GM12878 (cell line): ENCODE measurements at regions not wholly inside any gene's neighbourhood (a gene's known extent, or its start where the extent isn't known, plus 50 kb on each side); places are given as distances from the start of the nearest gene placed in this dataset.

Experiments
- ATAC-seq: fragments of 200-7000 bp; cut with Tn5 transposase; 3 replicates; pipeline ENCODE4 v1.9.1; 2020; ENCODE audit warnings: mild to moderate bottlenecking, moderate library complexity
- BruUV-seq: library from RNA; stranded (reverse); fragments of 400-500 nt; replicated peaks from 2 replicates; lab custom pipeline; 2021; lab: Mats Ljungman, UMichigan
- CTCF ChIA-PET: fragments of 300-600 bp; sonication (Branson Sonifier 250); formaldehyde crosslinking; extraction: SDS; loops from one replicate; lab custom pipeline; 2021; ENCODE audit warnings: inconsistent platforms; lab: Yijun Ruan, JAX
- POLR2A ChIA-PET: fragments of 350-600 bp; formaldehyde crosslinking; extraction: SDS; loops from one replicate; lab custom pipeline; 2021; ENCODE audit warnings: inconsistent platforms; lab: Charles Lee
- RAD21 ChIA-PET: fragments of 300-600 bp; sonication (Branson Sonifier 250); formaldehyde crosslinking; loops from one replicate; lab custom pipeline; 2023; ENCODE audit warnings: antibody characterized with exemption; ENCODE audit not compliant: unreplicated experiment; lab: Charles Lee
- SMC1A ChIA-PET: fragments of 300-600 bp; sonication (Branson Sonifier 250); formaldehyde crosslinking; loops from one replicate; lab custom pipeline; 2023; ENCODE audit not compliant: unreplicated experiment, uncharacterized antibody; lab: Charles Lee
- DNase-seq: peaks from one replicate; pipeline ENCODE4 v3.0.0-alpha.2; 2011; ENCODE audit warnings: low read depth, low spot score
- FAIRE-seq: peaks from 3 replicates; lab custom pipeline; 2011; peaks lifted over from hg19 to GRCh38; lab: Jason Lieb, UNC
- H2AFZ ChIP-seq: 2 replicates; pipeline ENCODE4 v1.6.0; 2011; ENCODE audit warnings: low read depth, low read length, control low read depth; ENCODE audit not compliant: control insufficient read depth
- H3K27ac ChIP-seq: 2 replicates; pipeline ENCODE4 v1.5.1; 2011; ENCODE audit warnings: control low read depth; ENCODE audit not compliant: control insufficient read depth, insufficient read depth
- H3K27me3 ChIP-seq, 2 experiments: replicated peaks in 1 of 2; 2 replicates each; pipeline versions ENCODE4 v1.6.0 to v1.6.1; 2011; ENCODE audit warnings: low read length in 1 of 2; ENCODE audit not compliant: control insufficient read depth in 2 of 2, insufficient read depth in 2 of 2
- H3K36me3 ChIP-seq, 2 experiments: 2 replicates each; pipeline ENCODE4 v1.5.1; 2011; ENCODE audit warnings: low read length in 1 of 2; ENCODE audit not compliant: control insufficient read depth in 2 of 2, insufficient read depth in 2 of 2
- H3K4me1 ChIP-seq: 2 replicates; pipeline ENCODE4 v1.6.1; 2011; ENCODE audit warnings: mild to moderate bottlenecking, low read length, moderate library complexity, mixed read lengths; ENCODE audit not compliant: control insufficient read depth, insufficient read depth
- H3K4me2 ChIP-seq: 2 replicates; pipeline ENCODE4 v1.6.0; 2011; ENCODE audit warnings: control low read depth; ENCODE audit not compliant: control insufficient read depth, insufficient read depth
- H3K4me3 ChIP-seq: fragments of 200-600 bp; sonication (generic); 2 replicates; pipeline ENCODE4 v1.5.1; 2016
- H3K79me2 ChIP-seq: 2 replicates; pipeline ENCODE4 v1.6.0; 2011; ENCODE audit warnings: low read length; ENCODE audit not compliant: control insufficient read depth, insufficient read depth
- H3K9ac ChIP-seq: 2 replicates; pipeline ENCODE4 v1.8.0; 2011; ENCODE audit warnings: low read length, control low read depth, mixed read lengths; ENCODE audit not compliant: control insufficient read depth, insufficient read depth
- H3K9me3 ChIP-seq: replicated peaks from 3 replicates; pipeline ENCODE4 v1.5.1; 2011; ENCODE audit warnings: mild to moderate bottlenecking, low read length; ENCODE audit not compliant: control insufficient read depth, insufficient read depth
- H4K20me1 ChIP-seq: 2 replicates; pipeline ENCODE4 v1.6.0; 2011; ENCODE audit not compliant: control insufficient read depth, insufficient read depth
- ESRRA ChIP-seq: IDR thresholded peaks from 2 replicates; pipeline ENCODE4 v1.6.1; 2012; ENCODE audit warnings: mild to moderate bottlenecking, low read length, improper control_type of control experiment
- GABPA ChIP-seq: IDR thresholded peaks from 2 replicates; pipeline ENCODE4 v1.6.1; 2014; ENCODE audit warnings: antibody characterized with exemption, low read depth, mild to moderate bottlenecking, inconsistent platforms
- GATAD2B ChIP-seq: fragments of 450-650 bp; conservative IDR thresholded peaks from 2 replicates; pipeline ENCODE4 v1.6.1; 2017; ENCODE audit warnings: low read depth, mild to moderate bottlenecking, moderate library complexity
- HDAC6 ChIP-seq: fragments of 200-600 bp; sonication (generic); IDR thresholded peaks from one replicate; pipeline ENCODE4 v1.8.0; 2017; ENCODE audit warnings: antibody characterized with exemption; ENCODE audit not compliant: unreplicated experiment
- MTA3 ChIP-seq: IDR thresholded peaks from 2 replicates; pipeline ENCODE4 v1.6.1; 2012; ENCODE audit warnings: low read length, inconsistent platforms, borderline replicate concordance
- NRF1 ChIP-seq: conservative IDR thresholded peaks from 2 replicates; pipeline ENCODE4 v1.6.1; 2011; ENCODE audit warnings: mild to moderate bottlenecking, low read depth, low read length, improper control_type of control experiment
- RAD21 ChIP-seq: IDR thresholded peaks from 2 replicates; pipeline ENCODE4 v1.6.1; 2011; ENCODE audit warnings: mild to moderate bottlenecking, low read depth, low read length, moderate library complexity; ENCODE audit not compliant: insufficient read depth
- RBBP5 ChIP-seq: fragments of 200-600 bp; sonication (generic); conservative IDR thresholded peaks from 2 replicates; pipeline ENCODE4 v1.6.1; 2016
- RFX5 ChIP-seq: IDR thresholded peaks from 2 replicates; pipeline ENCODE4 v1.6.1; 2011; ENCODE audit warnings: low read depth, low read length, improper control_type of control experiment
- WGBS: methylation state at CpG from one replicate; pipeline ENCODE4 v1.1.6; 2016; ENCODE audit warnings: low lambda C conversion rate; ENCODE audit not compliant: insufficient replicate concordance, insufficient coverage; ENCODE audit errors: missing lambda C conversion rate; 5-methylcytosine and 5-hydroxymethylcytosine counted together
- in situ Hi-C: fragments of 300-500 bp; cut with MboI; formaldehyde crosslinking; loops from 9 replicates; pipeline ENCODE4 v1.14.3; 2018; ENCODE audit warnings: mixed read lengths
- intact Hi-C: fragments of 100-400 bp; cut with micrococcal nuclease; formaldehyde crosslinking; loops from one replicate; pipeline ENCODE4 v1.14.2; 2022; ENCODE audit not compliant: unreplicated experiment
- TF ChIP-seq, protein P1 (sequence below): fragments of 450-650 bp; IDR thresholded peaks from 2 replicates; pipeline ENCODE4 v1.6.1; 2017; ENCODE audit warnings: borderline replicate concordance
- TF ChIP-seq, protein P2 (sequence below): IDR thresholded peaks from 2 replicates; pipeline ENCODE4 v1.6.1; 2012; ENCODE audit warnings: low read depth, low read length, improper control_type of control experiment

DNA sequence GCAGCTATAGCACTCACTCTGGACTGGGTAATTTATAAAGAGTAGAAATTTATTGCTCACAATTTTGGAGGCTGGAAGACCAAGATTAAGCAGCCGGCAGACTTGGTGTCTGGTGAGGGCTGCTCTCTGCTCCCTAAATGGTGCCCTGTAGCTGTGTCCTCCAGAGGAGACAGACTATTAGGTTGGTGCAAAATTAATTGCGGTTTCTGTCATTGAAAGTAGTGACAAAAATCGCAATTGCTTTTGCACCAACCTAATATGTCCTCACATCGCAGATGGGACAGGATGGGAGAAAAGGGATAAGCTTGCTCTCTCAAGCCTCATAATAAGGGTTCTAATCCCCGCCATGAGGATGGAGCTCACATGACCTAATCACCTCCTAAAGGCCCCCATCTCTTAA lies 258.1 kb upstream of the VCX3A start (continued):
- TF ChIP-seq NRF1 (no peak), RAD21 (no peak)

DNA sequence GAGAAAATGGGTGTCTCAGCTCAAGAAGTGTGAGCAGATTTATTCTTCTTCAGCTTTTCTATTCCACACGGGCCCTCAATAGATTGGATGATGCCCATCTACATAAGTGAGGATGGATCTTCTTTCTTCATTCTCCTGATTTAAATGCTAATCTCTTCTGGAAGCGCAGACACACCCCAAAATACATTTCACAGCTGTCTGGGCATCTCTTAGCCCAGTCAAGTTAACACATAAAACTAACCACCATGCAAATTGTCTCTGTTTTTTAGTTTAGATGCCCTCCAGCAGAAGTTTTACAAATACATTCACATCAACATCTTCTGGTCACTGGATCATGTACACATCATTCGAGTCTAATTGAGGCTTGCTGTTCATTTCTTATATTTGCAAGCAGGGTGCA lies 249.0 kb upstream of the VCX3A start:
- RAD21 ChIA-PET = no interaction called here
- in situ Hi-C loops = no loop called here

More for the DNA sequence above, 249.0 kb upstream of the VCX3A start:
- ChIA-PET SMC1A (no interaction called here), CTCF (no interaction called here), POLR2A (no interaction called here)
- 58% methylated on average over 3 of the region's 3 CpGs for WGBS
- Histone ChIP-seq H3K4me1 (no peaks in the 10 kb centered on the region), H3K27ac (no peak overlapping the region), H3K4me2 (no peak overlapping the region), H3K79me2 (no peaks in the 10 kb centered on the region), H4K20me1 (no peaks in the 10 kb centered on the region), H3K36me3 (no peaks in the 10 kb centered on the region), H2AFZ (no peak overlapping the region), H3K27me3 (no peaks in the 10 kb centered on the region), H3K9ac (no peak overlapping the region), H3K9me3 (no peaks in the 10 kb centered on the region), H3K4me3 (no peak overlapping the region)
- intact Hi-C loops = no loop called here
- FAIRE-seq (no peak), ATAC-seq (no peak), DNase-seq (no peak)
- BruUV-seq = no TSS peak
- TF ChIP-seq GATAD2B (no peak), HDAC6 (no peak), MTA3 (no peak), GABPA (no peak), RBBP5 (no peak), ESRRA (no peak), RFX5 (no peak)
- TF ChIP-seq, protein P1, sequence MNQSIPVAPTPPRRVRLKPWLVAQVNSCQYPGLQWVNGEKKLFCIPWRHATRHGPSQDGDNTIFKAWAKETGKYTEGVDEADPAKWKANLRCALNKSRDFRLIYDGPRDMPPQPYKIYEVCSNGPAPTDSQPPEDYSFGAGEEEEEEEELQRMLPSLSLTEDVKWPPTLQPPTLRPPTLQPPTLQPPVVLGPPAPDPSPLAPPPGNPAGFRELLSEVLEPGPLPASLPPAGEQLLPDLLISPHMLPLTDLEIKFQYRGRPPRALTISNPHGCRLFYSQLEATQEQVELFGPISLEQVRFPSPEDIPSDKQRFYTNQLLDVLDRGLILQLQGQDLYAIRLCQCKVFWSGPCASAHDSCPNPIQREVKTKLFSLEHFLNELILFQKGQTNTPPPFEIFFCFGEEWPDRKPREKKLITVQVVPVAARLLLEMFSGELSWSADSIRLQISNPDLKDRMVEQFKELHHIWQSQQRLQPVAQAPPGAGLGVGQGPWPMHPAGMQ = no peak
- TF ChIP-seq, protein P2, sequence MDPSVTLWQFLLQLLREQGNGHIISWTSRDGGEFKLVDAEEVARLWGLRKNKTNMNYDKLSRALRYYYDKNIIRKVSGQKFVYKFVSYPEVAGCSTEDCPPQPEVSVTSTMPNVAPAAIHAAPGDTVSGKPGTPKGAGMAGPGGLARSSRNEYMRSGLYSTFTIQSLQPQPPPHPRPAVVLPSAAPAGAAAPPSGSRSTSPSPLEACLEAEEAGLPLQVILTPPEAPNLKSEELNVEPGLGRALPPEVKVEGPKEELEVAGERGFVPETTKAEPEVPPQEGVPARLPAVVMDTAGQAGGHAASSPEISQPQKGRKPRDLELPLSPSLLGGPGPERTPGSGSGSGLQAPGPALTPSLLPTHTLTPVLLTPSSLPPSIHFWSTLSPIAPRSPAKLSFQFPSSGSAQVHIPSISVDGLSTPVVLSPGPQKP = no peak
